Fibroblast of lung (primary cell): ENCODE measurements at regions not wholly inside any gene's neighbourhood (a gene's known extent, or its start where the extent isn't known, plus 50 kb on each side); places are given as distances from the start of the nearest gene placed in this dataset.

Source experiments
- EZH2 ChIP-seq: IDR thresholded peaks from 2 replicates; pipeline ENCODE4 v1.5.1; 2012; ENCODE audit warnings: low read length, control low read depth, mild to moderate bottlenecking; ENCODE audit errors: missing control alignments
- TF ChIP-seq, protein P1 (sequence below), 2 donors: IDR thresholded peaks in 1 of 2; conservative IDR thresholded peaks in 1 of 2; 1 replicate in 1 of 2; 2 replicates in 1 of 2; pipeline ENCODE4 v1.5.1; 2011 to 2012; ENCODE audit warnings: low read length in 2 of 2, control low read depth in 1 of 2, inconsistent platforms in 1 of 2, low read depth in 1 of 2, mild to moderate bottlenecking in 1 of 2

DNA sequence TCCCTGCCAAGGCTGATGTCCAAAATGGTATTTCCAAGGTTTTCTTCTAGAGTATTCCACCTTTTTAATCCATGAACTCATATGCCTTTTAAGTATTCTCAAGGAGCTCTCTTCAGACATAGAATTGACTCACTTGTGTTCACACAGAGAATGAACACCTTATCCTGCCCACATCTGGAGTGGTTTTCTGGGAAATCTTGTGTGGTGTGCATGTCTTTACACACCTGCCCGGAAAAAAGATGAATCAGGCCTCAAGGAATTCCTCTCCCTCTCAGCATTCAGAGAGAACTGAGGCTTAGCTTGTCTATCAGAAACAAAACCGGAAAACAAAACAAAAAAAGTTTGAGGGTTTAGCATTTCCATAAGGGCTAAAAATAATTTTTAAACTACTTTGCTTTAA, 148.8 kb downstream of the TFAP2A start:
- TF ChIP-seq, protein P1, sequence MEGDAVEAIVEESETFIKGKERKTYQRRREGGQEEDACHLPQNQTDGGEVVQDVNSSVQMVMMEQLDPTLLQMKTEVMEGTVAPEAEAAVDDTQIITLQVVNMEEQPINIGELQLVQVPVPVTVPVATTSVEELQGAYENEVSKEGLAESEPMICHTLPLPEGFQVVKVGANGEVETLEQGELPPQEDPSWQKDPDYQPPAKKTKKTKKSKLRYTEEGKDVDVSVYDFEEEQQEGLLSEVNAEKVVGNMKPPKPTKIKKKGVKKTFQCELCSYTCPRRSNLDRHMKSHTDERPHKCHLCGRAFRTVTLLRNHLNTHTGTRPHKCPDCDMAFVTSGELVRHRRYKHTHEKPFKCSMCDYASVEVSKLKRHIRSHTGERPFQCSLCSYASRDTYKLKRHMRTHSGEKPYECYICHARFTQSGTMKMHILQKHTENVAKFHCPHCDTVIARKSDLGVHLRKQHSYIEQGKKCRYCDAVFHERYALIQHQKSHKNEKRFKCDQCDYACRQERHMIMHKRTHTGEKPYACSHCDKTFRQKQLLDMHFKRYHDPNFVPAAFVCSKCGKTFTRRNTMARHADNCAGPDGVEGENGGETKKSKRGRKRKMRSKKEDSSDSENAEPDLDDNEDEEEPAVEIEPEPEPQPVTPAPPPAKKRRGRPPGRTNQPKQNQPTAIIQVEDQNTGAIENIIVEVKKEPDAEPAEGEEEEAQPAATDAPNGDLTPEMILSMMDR (conservative IDR thresholded peaks at IDR 0.05 in 1 of 2, IDR thresholded peaks at IDR 0.05 in 1 of 2; ENCODE audit: low read depth in 1 of 2, low read length in 2 of 2): no peak
- TF ChIP-seq EZH2: no peak
